Heart left ventricle (tissue), 16 donors: ENCODE measurements at regions not wholly inside any gene's neighbourhood (a gene's known extent, or its start where the extent isn't known, plus 50 kb on each side); places are given as distances from the start of the nearest gene placed in this dataset.

ENCODE experiments used
- ATAC-seq, 4 donors: fragments of 200-7000 bp; cut with Tn5 transposase; one replicate each; pipeline ENCODE4 v1.9.1; 2020 to 2022; ENCODE audit warnings: moderate library complexity in 4 of 4, mild to moderate bottlenecking in 3 of 4, moderate number of reproducible peaks in 1 of 4
- DNase-seq, 5 donors: peaks; one replicate each; pipeline ENCODE4 v3.0.0-alpha.2; 2020
- H3K27ac ChIP-seq, 12 donors: fragments of 200-600 bp; sonication (generic) in 4 of 12; one replicate each; pipeline versions ENCODE4 v1.5.0 to v1.8.0; 2016 to 2022; ENCODE audit warnings: mild to moderate bottlenecking in 2 of 12
- H3K27me3 ChIP-seq, 9 donors: fragments of 200-600 bp; sonication (generic) in 2 of 9; one replicate each; pipeline versions ENCODE4 v1.5.1 to v1.8.0; 2016 to 2022; ENCODE audit warnings: mild to moderate bottlenecking in 3 of 9
- H3K36me3 ChIP-seq, 9 donors: fragments of 200-600 bp; sonication (generic) in 2 of 9; one replicate each; pipeline versions ENCODE4 v1.5.0 to v1.8.0; 2018 to 2022; ENCODE audit warnings: mild to moderate bottlenecking in 2 of 9
- H3K4me1 ChIP-seq, 12 donors: fragments of 200-600 bp; sonication (generic) in 4 of 12; one replicate each; pipeline versions ENCODE4 v1.5.0 to v1.8.0; 2016 to 2022; ENCODE audit warnings: mild to moderate bottlenecking in 3 of 12
- H3K4me3 ChIP-seq, 12 donors: fragments of 200-600 bp; sonication (generic) in 4 of 12; one replicate each; pipeline versions ENCODE4 v1.5.0 to v1.8.0; 2017 to 2022; ENCODE audit warnings: mild to moderate bottlenecking in 9 of 12, moderate library complexity in 4 of 12
- H3K9me3 ChIP-seq, 12 donors: fragments of 200-600 bp; sonication (generic) in 4 of 12; one replicate each; pipeline versions ENCODE4 v1.5.0 to v1.8.0; 2016 to 2022; ENCODE audit warnings: mild to moderate bottlenecking in 1 of 12
- CTCF ChIP-seq, 12 donors: fragments of 200-600 bp; sonication (generic) in 4 of 12; IDR thresholded peaks; one replicate each; pipeline versions ENCODE4 v1.5.0 to v1.8.0; 2018 to 2022; ENCODE audit warnings: antibody characterized with exemption in 12 of 12, mild to moderate bottlenecking in 5 of 12
- POLR2A ChIP-seq, 2 donors: fragments of 450-650 bp; IDR thresholded peaks; one replicate each; pipeline ENCODE4 v1.6.1; 2017; ENCODE audit warnings: antibody characterized with exemption in 2 of 2, mild to moderate bottlenecking in 2 of 2, moderate library complexity in 2 of 2
- WGBS, 4 donors: extraction: QIAGEN DNeasy Blood & Tissue Kit in 2 of 4; methylation state at CpG; one replicate each; pipeline versions ENCODE4 v1.1.5 to v1.1.7; 2013 to 2018; 5-methylcytosine and 5-hydroxymethylcytosine counted together
- intact Hi-C, 10 donors: fragments of 100-400 bp; cut with DNase I; formaldehyde crosslinking; loops; one replicate each; pipeline versions ENCODE4 v1.11.1 to v1.14.2; 2022
- donor health status: ischemic (EF 13 %, LVEDD 7.1; RV severe dilation, severe dysfunction).
- donor health status: healthy with polysubstance abuse.
- donor health status: DM: no; HTN: yes; CAD: no.
- donor health status: DM: no; HTN: no; CAD: no.
- donor health status: ischemic (EF 25% LVEDD 6.9; RV normal size, moderate dysfunction).
- donor health status: ischemic (EF 25% LVEDD 5.7; RV mildly dilated, moderate dysfunction).
- donor health status: healthy.
- donor health status: DM: yes; HTN: yes; CAD: no.
- donor health status: ischemic (EF 35%, LVEDD 5.7; RV mildly dilated, moderate dysfunction).
- donor health status: nonischemic (EF 11% LVEDD 7.7; RV severe dilation, severe dysfunction).
- donor health status: DM: yes; HTN: yes; CAD: no.
- donor health status: PGD.
- donor health status: ischemic (EF 29% LVEDD 5.4; RV normal size, mild dysfunction).
- donor health status: nonischemic (EF 23%, LVEDD 6.1; RV moderate dilation, normal function).

- no peak for DNase-seq
- TF ChIP-seq CTCF (IDR thresholded peaks at IDR 0.05) (no peak), POLR2A (IDR thresholded peaks at IDR 0.05) (no peak)
- H3K9me3 ChIP-seq = peaks cover 0 to 4% (median 0%) of the 10 kb centered on the region in 12 donors
- H3K27me3 ChIP-seq = no peaks in the 10 kb centered on the region
- no peak overlapping the region for H3K4me3 ChIP-seq
- no peaks in the 10 kb centered on the region for H3K4me1 ChIP-seq
- WGBS, 4 donors = 60 to 70% (median 63%) methylated on average over 2 of the region's 2 CpGs
- no peak overlapping the region for H3K27ac ChIP-seq
- intact Hi-C loops = no loop called here
- ATAC-seq = no peak
- no peaks in the 10 kb centered on the region for H3K36me3 ChIP-seq
Observed at GRCh38 chr14:29043737-29044136, 277.1 kb downstream of the FOXG1 start.

DNA sequence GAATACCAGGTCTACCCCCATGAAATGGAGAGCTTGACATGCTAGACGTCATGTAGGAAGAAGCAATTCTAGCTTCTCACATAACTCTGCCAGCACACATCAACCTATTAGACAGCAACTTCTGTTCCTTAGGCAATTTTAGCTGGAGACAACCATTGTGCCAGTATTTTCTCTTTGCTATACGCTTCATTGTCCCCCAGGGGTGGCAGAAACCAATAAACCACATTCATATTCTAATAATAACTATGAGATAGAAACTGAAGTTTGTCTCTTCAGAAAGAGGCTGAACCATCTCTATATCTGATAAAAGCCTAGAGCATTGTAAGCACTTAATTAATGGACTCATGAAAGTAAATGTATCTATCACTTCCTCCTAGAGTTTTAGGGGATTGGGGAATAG is 278.6 kb downstream of the FOXG1 start:
- ATAC-seq (no peak), DNase-seq (no peak)
- Histone ChIP-seq H3K4me1 (no peaks in the 10 kb centered on the region), H3K27ac (no peak overlapping the region), H3K27me3 (no peaks in the 10 kb centered on the region), H3K36me3 (no peaks in the 10 kb centered on the region), H3K4me3 (no peak overlapping the region), H3K9me3 (peaks cover 0 to 11% (median 2%) of the 10 kb centered on the region in 12 donors)
- 65 to 71% (median 67%) methylated on average over 2 of the region's 2 CpGs for WGBS, 4 donors
- no peak for TF ChIP-seq POLR2A (IDR thresholded peaks at IDR 0.05)
- TF ChIP-seq CTCF (IDR thresholded peaks at IDR 0.05) = no peak
- intact Hi-C loops = no loop called here

- Histone ChIP-seq H3K9me3 (peaks cover 0 to 15% (median 5%) of the 10 kb centered on the region in 12 donors), H3K4me1 (no peaks in the 10 kb centered on the region), H3K36me3 (no peaks in the 10 kb centered on the region), H3K4me3 (no peak overlapping the region), H3K27me3 (no peaks in the 10 kb centered on the region), H3K27ac (no peak overlapping the region)
- WGBS, 4 donors = 63 to 73% (median 65%) methylated on average over 2 of the region's 2 CpGs
- DNase-seq (no peak), ATAC-seq (no peak)
- TF ChIP-seq CTCF (IDR thresholded peaks at IDR 0.05) = no peak
- TF ChIP-seq POLR2A (IDR thresholded peaks at IDR 0.05) = no peak
- intact Hi-C loops = no loop called here
Observed at GRCh38 chr14:29054119-29054518, 287.5 kb downstream of the FOXG1 start.

- Histone ChIP-seq H3K4me1 (no peaks in the 10 kb centered on the region), H3K4me3 (no peak overlapping the region), H3K27me3 (no peaks in the 10 kb centered on the region), H3K27ac (no peak overlapping the region), H3K9me3 (peaks cover 0 to 5% (median 0%) of the 10 kb centered on the region in 12 donors), H3K36me3 (no peaks in the 10 kb centered on the region)
- ATAC-seq (no peak), DNase-seq (no peak)
- no peak for TF ChIP-seq POLR2A (IDR thresholded peaks at IDR 0.05)
- no peak for TF ChIP-seq CTCF (IDR thresholded peaks at IDR 0.05)
- intact Hi-C loops = no loop called here
- WGBS, 4 donors = 65 to 76% (median 74%) methylated on average over 6 of the region's 6 CpGs
Observed at GRCh38 chr14:29056041-29056566, 289.5 kb downstream of the FOXG1 start.
